Vagina (tissue), 2 donors: ENCODE measurements at regions not wholly inside any gene's neighbourhood (a gene's known extent, or its start where the extent isn't known, plus 50 kb on each side); places are given as distances from the start of the nearest gene placed in this dataset.

ENCODE experiments used
- DNase-seq, 2 donors: peaks; one replicate each; pipeline ENCODE4 v3.0.0-alpha.2; 2017; ENCODE audit errors: extremely low spot score in 2 of 2
- H3K27ac ChIP-seq: fragments of 200-600 bp; sonication (generic); one replicate; pipeline ENCODE4 v1.5.1; 2019
- H3K27me3 ChIP-seq: fragments of 200-600 bp; sonication (generic); one replicate; pipeline ENCODE4 v1.5.1; 2019
- H3K36me3 ChIP-seq, 2 donors: fragments of 200-600 bp; sonication (generic); one replicate each; pipeline ENCODE4 v1.5.1; 2017 to 2019
- H3K4me1 ChIP-seq: fragments of 200-600 bp; sonication (generic); one replicate; pipeline ENCODE4 v1.5.1; 2019
- H3K4me3 ChIP-seq, 2 donors: fragments of 200-600 bp; sonication (generic); 1 replicate in 1 of 2; 2 replicates in 1 of 2; pipeline ENCODE4 v1.5.1; 2016 to 2019
- H3K9me3 ChIP-seq: fragments of 200-600 bp; sonication (generic); one replicate; pipeline ENCODE4 v1.5.1; 2019
- POLR2A ChIP-seq, 2 donors: fragments of 450-650 bp; IDR thresholded peaks; one replicate each; pipeline ENCODE4 v1.6.1; 2017; ENCODE audit warnings: antibody characterized with exemption in 2 of 2, mild to moderate bottlenecking in 2 of 2, moderate library complexity in 2 of 2
- POLR2AphosphoS5 ChIP-seq, 2 donors: sonication (generic); formaldehyde crosslinking; IDR thresholded peaks; one replicate each; pipeline ENCODE4 v1.9.0; 2017; ENCODE audit warnings: antibody characterized with exemption in 2 of 2, mild to moderate bottlenecking in 2 of 2, low read depth in 1 of 2; ENCODE audit not compliant: insufficient read depth in 1 of 2
- intact Hi-C: fragments of 100-400 bp; cut with DNase I; formaldehyde crosslinking; loops from one replicate; pipeline ENCODE4 v1.15.1; 2023
- TF ChIP-seq, protein P1 (sequence below), 3 experiments: fragments of 450-650 bp in 2 of 3; fragments of 200-600 bp in 1 of 3; sonication (generic) in 1 of 3; IDR thresholded peaks; one replicate each; pipeline ENCODE4 v1.5.1; 2017 to 2019; ENCODE audit warnings: antibody characterized with exemption in 3 of 3, mild to moderate bottlenecking in 2 of 3, moderate library complexity in 2 of 3

- TF ChIP-seq, protein P1, sequence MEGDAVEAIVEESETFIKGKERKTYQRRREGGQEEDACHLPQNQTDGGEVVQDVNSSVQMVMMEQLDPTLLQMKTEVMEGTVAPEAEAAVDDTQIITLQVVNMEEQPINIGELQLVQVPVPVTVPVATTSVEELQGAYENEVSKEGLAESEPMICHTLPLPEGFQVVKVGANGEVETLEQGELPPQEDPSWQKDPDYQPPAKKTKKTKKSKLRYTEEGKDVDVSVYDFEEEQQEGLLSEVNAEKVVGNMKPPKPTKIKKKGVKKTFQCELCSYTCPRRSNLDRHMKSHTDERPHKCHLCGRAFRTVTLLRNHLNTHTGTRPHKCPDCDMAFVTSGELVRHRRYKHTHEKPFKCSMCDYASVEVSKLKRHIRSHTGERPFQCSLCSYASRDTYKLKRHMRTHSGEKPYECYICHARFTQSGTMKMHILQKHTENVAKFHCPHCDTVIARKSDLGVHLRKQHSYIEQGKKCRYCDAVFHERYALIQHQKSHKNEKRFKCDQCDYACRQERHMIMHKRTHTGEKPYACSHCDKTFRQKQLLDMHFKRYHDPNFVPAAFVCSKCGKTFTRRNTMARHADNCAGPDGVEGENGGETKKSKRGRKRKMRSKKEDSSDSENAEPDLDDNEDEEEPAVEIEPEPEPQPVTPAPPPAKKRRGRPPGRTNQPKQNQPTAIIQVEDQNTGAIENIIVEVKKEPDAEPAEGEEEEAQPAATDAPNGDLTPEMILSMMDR (IDR thresholded peaks at IDR 0.05) = no peak
- peak in 1 of 2 donors; percentile 45 for TF ChIP-seq POLR2AphosphoS5 (IDR thresholded peaks at IDR 0.05; ENCODE audit: insufficient read depth in 1 of 2, low read depth in 1 of 2)
- H3K4me3 ChIP-seq = no peak overlapping the region
- H3K36me3 ChIP-seq = no peaks in the 10 kb centered on the region
- intact Hi-C loops = no loop called here
- DNase-seq = no peak
- H3K27me3 ChIP-seq = no peaks in the 10 kb centered on the region
- H3K9me3 ChIP-seq = no peaks in the 10 kb centered on the region
- H3K27ac ChIP-seq = no peak overlapping the region
- peaks cover 19% of the 10 kb centered on the region for H3K4me1 ChIP-seq
Observed at GRCh38 chr15:67957435-67958132, 96.5 kb upstream of the PIAS1 start.

DNA sequence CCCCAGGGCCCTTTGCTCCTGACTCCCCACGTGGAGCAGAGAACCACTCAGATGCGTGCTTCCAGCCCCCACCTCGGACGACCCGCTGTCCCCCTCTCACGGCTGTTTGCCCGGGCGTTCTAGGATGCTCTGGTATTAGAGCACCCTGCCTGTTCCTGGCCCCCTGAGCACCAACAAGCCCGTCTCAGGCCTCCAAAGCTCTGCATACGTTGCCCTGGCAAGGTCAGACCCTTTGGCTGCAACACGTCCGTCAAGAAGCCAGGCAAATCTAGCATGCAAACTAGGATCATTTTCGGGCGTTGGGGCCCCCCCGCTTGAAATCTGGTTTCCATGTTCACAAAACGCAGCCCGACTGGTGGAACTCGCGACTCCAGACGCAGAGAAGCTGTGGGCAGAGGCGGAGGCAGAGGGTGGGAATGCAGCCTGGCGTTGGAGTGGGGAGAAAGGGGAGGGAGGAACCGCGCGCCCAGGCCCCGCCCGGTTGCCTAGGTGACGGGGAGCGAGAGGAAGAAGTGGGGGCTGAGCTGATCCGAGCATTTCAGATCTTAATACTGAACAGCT lies 86.2 kb upstream of the PIAS1 start:
- Histone ChIP-seq H3K4me3 (peak overlapping the region; percentile 39 to 40), H3K36me3 (no peaks in the 10 kb centered on the region), H3K27ac (peak overlapping the region; percentile 72), H3K9me3 (no peaks in the 10 kb centered on the region), H3K27me3 (no peaks in the 10 kb centered on the region), H3K4me1 (peaks cover 19% of the 10 kb centered on the region)
- TF ChIP-seq, protein P1 (IDR thresholded peaks at IDR 0.05) = no peak
- TF ChIP-seq POLR2A (IDR thresholded peaks at IDR 0.05) = no peak
- peak in 1 of 2 donors; percentile 55 for TF ChIP-seq POLR2AphosphoS5 (IDR thresholded peaks at IDR 0.05; ENCODE audit: insufficient read depth in 1 of 2, low read depth in 1 of 2)
- no peak for DNase-seq
- intact Hi-C loops = no loop called here

DNA sequence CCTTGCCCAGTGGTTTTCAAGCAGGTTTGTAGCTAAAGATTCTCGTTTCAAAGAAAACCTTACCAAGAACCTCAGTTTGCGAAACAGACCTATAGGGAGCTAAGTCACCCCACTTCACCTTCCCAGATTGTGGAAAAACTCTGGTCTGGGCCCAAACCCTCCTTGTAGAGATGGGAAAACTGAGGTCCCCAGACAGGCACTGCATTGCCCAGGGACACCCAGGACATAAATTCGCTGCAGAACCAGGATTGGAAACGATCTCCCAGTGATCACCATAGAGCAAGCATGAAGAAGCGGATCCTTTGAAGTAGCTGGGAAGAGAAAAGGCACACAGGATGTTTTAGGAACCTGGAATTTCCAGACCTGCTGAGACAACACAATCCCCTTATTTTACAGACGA lies 85.6 kb upstream of the PIAS1 start:
- intact Hi-C loops = no loop called here
- DNase-seq = no peak
- Histone ChIP-seq H3K27ac (peak overlapping the region; percentile 72), H3K36me3 (no peaks in the 10 kb centered on the region), H3K9me3 (no peaks in the 10 kb centered on the region), H3K27me3 (no peaks in the 10 kb centered on the region), H3K4me3 (peak overlapping the region in 1 of 2 donors; percentile 39), H3K4me1 (peaks cover 19% of the 10 kb centered on the region)
- TF ChIP-seq, protein P1 (IDR thresholded peaks at IDR 0.05) = no peak
- TF ChIP-seq POLR2AphosphoS5 (IDR thresholded peaks at IDR 0.05; ENCODE audit: insufficient read depth in 1 of 2, low read depth in 1 of 2) = no peak
- no peak for TF ChIP-seq POLR2A (IDR thresholded peaks at IDR 0.05)

GRCh38 chr15:67968966-67969365 lies 85.1 kb upstream of the PIAS1 start:
- H3K36me3 ChIP-seq = no peaks in the 10 kb centered on the region
- H3K27me3 ChIP-seq = no peaks in the 10 kb centered on the region
- no peaks in the 10 kb centered on the region for H3K9me3 ChIP-seq
- H3K27ac ChIP-seq = peak overlapping the region; percentile 72
- peaks cover 19% of the 10 kb centered on the region for H3K4me1 ChIP-seq
- no peak for DNase-seq
- H3K4me3 ChIP-seq = no peak overlapping the region
- TF ChIP-seq, protein P1 (IDR thresholded peaks at IDR 0.05) = no peak
- TF ChIP-seq POLR2AphosphoS5 (IDR thresholded peaks at IDR 0.05; ENCODE audit: insufficient read depth in 1 of 2, low read depth in 1 of 2) = no peak
- TF ChIP-seq POLR2A (IDR thresholded peaks at IDR 0.05) = no peak
- intact Hi-C loops = no loop called here

DNA sequence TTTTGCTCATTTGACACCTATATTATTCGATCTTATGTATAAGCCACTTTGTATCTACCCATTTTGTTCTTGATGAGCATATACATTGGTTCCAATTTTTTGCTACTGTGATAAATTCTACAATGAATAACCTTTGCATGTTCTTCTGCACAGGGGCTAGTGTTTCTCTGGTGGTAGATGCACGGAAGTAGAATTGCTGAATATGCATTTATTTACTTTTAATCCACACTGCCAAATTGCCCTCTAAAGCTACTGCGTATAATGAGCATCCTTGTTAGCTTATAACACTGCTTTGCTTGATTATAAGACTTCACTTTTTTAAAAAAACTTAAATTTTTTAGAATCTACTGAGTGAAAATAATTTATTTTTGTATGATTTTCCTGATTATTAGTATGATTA lies 84.2 kb upstream of the PIAS1 start:
- H3K27ac ChIP-seq = no peak overlapping the region
- no peak overlapping the region for H3K4me3 ChIP-seq
- intact Hi-C loops = no loop called here
- peaks cover 19% of the 10 kb centered on the region for H3K4me1 ChIP-seq
- no peaks in the 10 kb centered on the region for H3K9me3 ChIP-seq
- no peaks in the 10 kb centered on the region for H3K27me3 ChIP-seq
- TF ChIP-seq POLR2AphosphoS5 (IDR thresholded peaks at IDR 0.05; ENCODE audit: insufficient read depth in 1 of 2, low read depth in 1 of 2) (no peak), POLR2A (IDR thresholded peaks at IDR 0.05) (no peak)
- TF ChIP-seq, protein P1 (IDR thresholded peaks at IDR 0.05) = no peak
- no peaks in the 10 kb centered on the region for H3K36me3 ChIP-seq
- no peak for DNase-seq
